DMS79 (cell line): ENCODE measurements at regions not wholly inside any gene's neighbourhood (a gene's known extent, or its start where the extent isn't known, plus 50 kb on each side); places are given as distances from the start of the nearest gene placed in this dataset.
"Not testable (repeated sequence)": the region's sequence is repeated elsewhere in the genome, so short reads cannot be mapped to it uniquely, and the experiment has no call there.

Source experiments
- DNase-seq: peaks from one replicate; lab custom pipeline; 2025; lab: John Stamatoyannopoulos, UW

- no peak for DNase-seq
Measured at GRCh38 chr5:101482931-101483330, 579.8 kb upstream of the ST8SIA4 start.

DNA sequence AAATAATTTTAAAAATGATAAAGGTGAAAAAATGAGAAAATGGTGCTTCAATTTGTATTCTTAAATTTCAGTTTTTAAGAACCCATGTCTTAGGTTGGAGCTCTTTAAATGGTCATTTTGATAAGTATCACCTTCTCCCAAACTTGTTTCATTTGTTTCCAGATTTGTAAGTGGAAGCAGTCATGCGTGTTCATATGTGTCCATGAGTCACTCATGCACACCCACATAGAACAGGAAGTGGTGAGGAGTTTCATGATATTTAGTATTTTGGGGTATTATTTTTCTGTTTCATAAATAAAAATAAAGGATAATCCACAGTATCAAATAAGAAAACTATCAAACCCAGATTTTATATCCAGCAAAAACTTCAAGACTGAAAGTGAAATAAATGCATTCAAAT, 570.4 kb upstream of the ST8SIA4 start:
- no peak for DNase-seq

- no peak for DNase-seq
Measured at GRCh38 chr5:101461455-101461854, 558.4 kb upstream of the ST8SIA4 start.

DNA sequence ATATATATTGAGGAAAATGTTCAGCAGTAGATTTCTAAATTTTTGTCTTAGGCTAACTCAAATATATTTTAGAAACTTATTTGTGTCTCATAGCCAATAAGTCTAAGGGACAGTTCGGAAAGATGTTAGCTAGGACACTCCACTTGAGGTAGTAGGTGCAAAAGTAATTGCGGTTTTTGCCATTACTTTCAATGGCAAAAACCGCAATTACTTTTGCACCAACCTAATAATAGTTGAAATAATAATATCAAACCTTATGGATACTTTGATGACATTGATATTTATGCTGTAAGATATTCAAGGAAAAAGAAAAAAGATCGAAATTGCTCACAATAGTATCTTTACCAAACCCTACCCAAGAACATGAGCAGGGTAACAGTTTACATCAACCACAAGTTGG, 555.5 kb upstream of the ST8SIA4 start:
- no peak for DNase-seq

DNA sequence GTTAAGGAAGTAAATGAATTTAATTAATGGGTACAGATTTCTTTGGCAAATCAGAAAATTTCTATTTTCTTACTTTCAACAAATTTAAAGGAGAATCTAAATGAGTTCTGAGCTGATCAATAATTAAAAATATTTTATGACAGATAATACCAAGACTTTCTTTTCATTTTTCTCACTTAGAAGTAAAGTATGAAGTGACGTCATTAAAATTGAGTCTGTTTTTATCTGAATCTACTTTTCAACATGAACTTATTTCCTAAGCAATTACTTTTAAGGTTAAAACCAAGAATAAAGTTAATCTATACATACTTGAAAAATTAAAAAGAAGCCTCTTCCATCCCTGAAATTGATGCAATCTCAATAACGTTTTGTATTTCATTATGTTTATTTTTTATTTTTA, 552.8 kb upstream of the ST8SIA4 start:
- DNase-seq: no peak

DNA sequence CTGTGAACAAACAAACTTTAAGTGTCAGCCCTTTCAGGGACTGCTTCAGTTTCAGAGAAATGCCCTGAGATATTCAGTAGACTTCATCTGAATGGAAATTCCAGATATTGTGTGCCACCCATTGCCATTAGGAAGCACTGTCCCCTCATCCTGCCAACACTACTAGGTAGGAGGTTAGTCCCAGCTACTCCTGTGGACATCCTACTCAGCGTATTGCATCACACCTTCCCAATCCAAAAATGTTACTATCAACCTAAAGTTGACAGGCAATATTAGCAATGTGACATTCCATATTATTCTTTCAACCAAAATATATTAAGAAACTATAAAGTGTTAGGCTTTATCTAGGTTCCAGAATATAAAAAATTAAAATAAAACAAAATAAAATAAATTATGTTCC, 552.0 kb upstream of the ST8SIA4 start:
- no peak for DNase-seq

- DNase-seq: not testable (repeated sequence)
Measured at GRCh38 chr5:101442281-101442680, 539.2 kb upstream of the ST8SIA4 start.

- no peak for DNase-seq
Measured at GRCh38 chr5:101440173-101440572, 537.1 kb upstream of the ST8SIA4 start.

GRCh38 chr5:101437351-101437750, 534.3 kb upstream of the ST8SIA4 start:
- DNase-seq: no peak

GRCh38 chr5:101435768-101436167, 532.7 kb upstream of the ST8SIA4 start:
- DNase-seq: no peak

- no peak for DNase-seq
Measured at GRCh38 chr5:101431201-101431600, 528.1 kb upstream of the ST8SIA4 start.

DNA sequence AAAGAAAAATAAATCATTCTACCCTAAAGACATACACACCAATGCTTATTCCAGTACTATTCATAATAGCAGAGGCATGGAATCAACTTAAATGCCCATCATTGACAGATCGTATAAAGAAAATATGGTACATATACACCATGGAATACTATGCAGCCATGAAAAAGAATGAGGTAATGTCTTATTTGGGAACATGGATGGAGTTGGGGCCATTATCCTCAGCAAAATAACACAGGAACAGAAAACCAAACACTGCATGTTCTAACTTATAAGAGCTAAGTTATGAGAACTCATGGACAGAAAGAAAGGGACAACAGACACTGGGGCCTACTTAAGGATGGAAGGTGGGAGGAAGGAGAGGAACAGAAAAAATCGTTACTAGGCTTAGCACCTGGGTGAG, 527.5 kb upstream of the ST8SIA4 start:
- no peak for DNase-seq

DNA sequence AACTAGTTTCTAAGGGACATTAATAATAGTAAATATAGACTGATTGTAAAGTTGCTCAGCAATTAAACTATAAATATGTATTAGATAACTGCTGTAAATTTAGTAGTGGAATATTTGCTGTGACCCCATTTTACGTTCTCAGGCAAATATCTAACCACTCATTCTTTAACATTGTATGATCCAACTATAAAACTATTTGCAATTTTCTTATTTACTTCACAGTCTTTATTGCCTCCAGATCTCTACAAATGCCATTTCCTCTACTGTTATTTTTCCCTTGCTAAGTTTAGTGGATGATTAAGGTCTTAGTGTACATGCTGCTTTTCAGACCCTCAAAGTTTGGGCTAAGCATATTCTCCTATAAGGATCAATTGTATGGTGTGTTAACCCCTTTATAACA, 526.2 kb upstream of the ST8SIA4 start:
- no peak for DNase-seq

- no peak for DNase-seq
Measured at GRCh38 chr5:101425339-101425859, 522.3 kb upstream of the ST8SIA4 start.

- peak; percentile 53 for DNase-seq
Measured at GRCh38 chr5:101424530-101425175, 521.6 kb upstream of the ST8SIA4 start.

DNA sequence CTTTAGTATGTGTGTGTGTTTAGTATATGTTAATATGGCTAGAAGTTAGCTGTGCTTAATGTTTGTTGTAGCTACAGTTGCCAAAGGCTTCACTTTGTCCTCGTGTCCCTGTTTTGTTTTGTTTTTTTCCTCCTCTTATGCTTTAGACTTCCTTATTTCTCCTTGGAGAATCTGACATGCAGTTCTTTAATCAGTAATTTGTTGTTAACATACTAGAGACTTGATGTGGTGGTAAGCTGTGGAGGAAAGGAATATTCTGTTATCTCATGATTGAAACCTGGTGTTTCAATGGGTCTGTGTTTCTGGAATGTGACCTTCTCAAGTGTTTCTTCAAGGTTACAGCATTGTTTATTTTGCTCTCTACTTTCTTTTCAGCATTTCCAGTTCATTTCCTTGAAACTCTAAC, 515.6 kb upstream of the ST8SIA4 start:
- no peak for DNase-seq

DNA sequence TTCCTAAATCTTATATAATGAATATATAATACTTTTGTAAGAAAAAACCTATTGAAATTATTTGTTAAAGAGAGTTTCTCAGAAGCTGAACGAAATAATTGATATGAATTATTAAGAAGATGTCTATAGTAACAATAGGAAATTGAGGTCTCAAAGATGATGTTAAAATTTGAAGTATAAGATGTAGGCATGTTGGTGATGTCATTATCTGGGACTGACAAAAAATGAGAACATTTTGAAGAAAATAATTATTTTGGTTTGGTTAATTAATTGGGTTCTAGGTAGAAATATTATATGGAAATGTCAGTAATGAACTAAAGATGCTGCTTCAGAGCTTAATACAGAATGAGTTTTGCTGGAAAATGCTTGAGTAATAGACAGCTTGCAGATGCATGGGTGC, 501.4 kb upstream of the ST8SIA4 start:
- DNase-seq: no peak

GRCh38 chr5:101393795-101394450, 490.8 kb upstream of the ST8SIA4 start:
- no peak for DNase-seq

DNA sequence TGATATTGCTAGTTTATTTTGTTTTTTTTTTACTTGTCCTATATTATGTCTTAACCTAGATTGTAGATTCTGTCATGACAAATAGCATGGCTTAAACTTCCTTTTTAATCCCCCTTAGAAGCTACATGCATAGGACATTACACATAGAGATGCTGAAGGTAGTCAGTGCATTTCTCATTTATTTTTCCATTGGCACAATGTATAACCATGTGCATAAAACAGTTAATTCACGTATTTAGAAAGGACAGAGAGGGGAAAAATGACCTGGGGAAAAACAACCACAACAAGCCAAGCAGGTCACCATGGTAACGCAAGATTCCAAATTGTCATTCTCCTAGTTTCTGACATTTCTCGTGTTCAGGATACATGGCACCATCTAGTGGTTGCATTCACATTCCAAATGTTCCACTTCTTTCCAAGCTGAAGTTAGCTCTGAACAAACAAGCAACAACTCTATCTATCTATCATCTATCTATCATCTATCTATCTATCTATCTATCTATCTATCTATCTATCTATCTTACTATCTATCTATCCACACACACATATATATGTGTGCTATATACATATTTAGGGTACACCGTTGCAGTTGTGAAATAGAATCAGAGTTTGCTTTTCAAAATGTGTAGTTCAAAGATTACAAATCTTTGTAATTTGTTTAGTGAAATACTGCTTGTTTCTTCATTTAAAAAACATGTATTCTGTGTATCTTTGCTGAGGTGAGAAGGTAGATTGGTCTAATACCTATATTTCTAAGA, 487.2 kb upstream of the ST8SIA4 start:
- no peak for DNase-seq

- DNase-seq: no peak
Measured at GRCh38 chr5:101385276-101385675, 482.2 kb upstream of the ST8SIA4 start.

DNA sequence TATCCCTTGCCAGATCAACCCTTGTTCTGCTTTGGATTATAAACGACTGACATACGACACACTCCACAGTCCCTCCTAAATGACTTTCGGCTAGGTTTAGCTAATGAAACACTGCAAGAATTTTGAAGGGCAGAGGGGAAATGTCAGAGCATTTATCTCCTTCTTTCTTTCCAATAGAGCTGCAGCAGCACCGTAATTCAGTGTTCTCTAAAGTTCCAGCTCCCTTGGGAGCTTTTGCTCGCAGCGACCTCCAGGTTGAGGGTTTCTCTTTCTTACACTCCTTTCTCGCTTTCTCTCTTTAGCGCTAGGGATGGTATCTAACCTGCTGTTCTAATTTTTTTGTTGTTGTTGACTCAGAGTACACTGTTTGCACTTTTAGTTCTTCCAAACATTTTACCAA, 467.1 kb upstream of the ST8SIA4 start:
- no peak for DNase-seq

- no peak for DNase-seq
Measured at GRCh38 chr5:101364469-101364868, 461.4 kb upstream of the ST8SIA4 start.

GRCh38 chr5:101362067-101362466, 459.0 kb upstream of the ST8SIA4 start:
- no peak for DNase-seq
